Adrenal gland (tissue), 9 donors: ENCODE measurements at regions not wholly inside any gene's neighbourhood (a gene's known extent, or its start where the extent isn't known, plus 50 kb on each side); places are given as distances from the start of the nearest gene placed in this dataset.

Experiments
- DNase-seq, 7 donors: peaks; one replicate each; pipeline ENCODE4 v3.0.0-alpha.2; 2019 to 2020
- H3K27ac ChIP-seq, 5 donors: fragments of 200-600 bp; sonication (generic) in 4 of 5; 1 replicate in 3 of 5; 2 replicates in 2 of 5; pipeline versions ENCODE4 v1.5.1 to v1.8.0; 2016 to 2020; ENCODE audit warnings: mild to moderate bottlenecking in 1 of 5
- H3K27me3 ChIP-seq: fragments of 200-600 bp; 2 replicates; pipeline ENCODE4 v1.8.0; 2021
- H3K36me3 ChIP-seq, 2 donors: fragments of 200-600 bp; replicated peaks in 1 of 2; 1 replicate in 1 of 2; 2 replicates in 1 of 2; pipeline versions ENCODE4 v1.5.1 to v1.8.0; 2018 to 2022
- H3K4me1 ChIP-seq, 2 donors: fragments of 200-600 bp; replicated peaks in 1 of 2; 1 replicate in 1 of 2; 2 replicates in 1 of 2; pipeline versions ENCODE4 v1.5.1 to v1.8.0; 2018 to 2021
- H3K4me3 ChIP-seq, 4 donors: fragments of 200-600 bp; sonication (generic) in 3 of 4; one replicate each; pipeline ENCODE4 v1.5.1; 2016 to 2018
- H3K9me3 ChIP-seq, 3 donors: fragments of 200-600 bp; sonication (generic) in 1 of 3; replicated peaks in 1 of 3; 1 replicate in 2 of 3; 2 replicates in 1 of 3; pipeline versions ENCODE4 v1.5.1 to v1.8.0; 2016 to 2021
- POLR2A ChIP-seq, 2 donors: fragments of 450-650 bp; IDR thresholded peaks; one replicate each; pipeline ENCODE4 v1.6.1; 2017; ENCODE audit warnings: antibody characterized with exemption in 2 of 2, mild to moderate bottlenecking in 2 of 2, moderate library complexity in 1 of 2
- WGBS, 4 donors: extraction: QIAGEN DNeasy Blood & Tissue Kit in 2 of 4; methylation state at CpG; one replicate each; pipeline versions ENCODE4 v1.1.5 to v1.1.7; 2013 to 2017; 5-methylcytosine and 5-hydroxymethylcytosine counted together
- intact Hi-C, 2 donors: fragments of 100-400 bp; cut with DNase I; formaldehyde crosslinking; loops; one replicate each; pipeline versions ENCODE4 v1.14.1 to v1.15.0; 2022 to 2023
- TF ChIP-seq, protein P1 (sequence below), 6 experiments: fragments of 450-650 bp in 4 of 6; fragments of 200-600 bp in 2 of 6; sonication (generic) in 1 of 6; IDR thresholded peaks; 1 replicate in 5 of 6; 2 replicates in 1 of 6; pipeline versions ENCODE4 v1.5.1 to v1.8.0; 2016 to 2021; ENCODE audit warnings: antibody characterized with exemption in 6 of 6, mild to moderate bottlenecking in 2 of 6, moderate library complexity in 1 of 6
- donor health status: healthy with polysubstance abuse.
- donor health status: Bipolar disorder and iron deficiency.
- donor health status: DM: yes; HTN: yes; CAD: no.
- donor health status: DM: no; HTN: no; CAD: no.
- donor health status: DM: no; HTN: no; CAD: no.

GRCh38 chr6:144649085-144649484, 363.9 kb downstream of the UTRN start:
- no peaks in the 10 kb centered on the region for H3K27me3 ChIP-seq
- WGBS, 4 donors = 87 to 98% (median 95%) methylated on average over 2 of the region's 2 CpGs
- no peak overlapping the region for H3K27ac ChIP-seq
- H3K4me1 ChIP-seq = peaks cover 7 to 22% of the 10 kb centered on the region in 2 donors
- H3K9me3 ChIP-seq = no peaks in the 10 kb centered on the region
- TF ChIP-seq POLR2A (IDR thresholded peaks at IDR 0.05) = no peak
- TF ChIP-seq, protein P1, sequence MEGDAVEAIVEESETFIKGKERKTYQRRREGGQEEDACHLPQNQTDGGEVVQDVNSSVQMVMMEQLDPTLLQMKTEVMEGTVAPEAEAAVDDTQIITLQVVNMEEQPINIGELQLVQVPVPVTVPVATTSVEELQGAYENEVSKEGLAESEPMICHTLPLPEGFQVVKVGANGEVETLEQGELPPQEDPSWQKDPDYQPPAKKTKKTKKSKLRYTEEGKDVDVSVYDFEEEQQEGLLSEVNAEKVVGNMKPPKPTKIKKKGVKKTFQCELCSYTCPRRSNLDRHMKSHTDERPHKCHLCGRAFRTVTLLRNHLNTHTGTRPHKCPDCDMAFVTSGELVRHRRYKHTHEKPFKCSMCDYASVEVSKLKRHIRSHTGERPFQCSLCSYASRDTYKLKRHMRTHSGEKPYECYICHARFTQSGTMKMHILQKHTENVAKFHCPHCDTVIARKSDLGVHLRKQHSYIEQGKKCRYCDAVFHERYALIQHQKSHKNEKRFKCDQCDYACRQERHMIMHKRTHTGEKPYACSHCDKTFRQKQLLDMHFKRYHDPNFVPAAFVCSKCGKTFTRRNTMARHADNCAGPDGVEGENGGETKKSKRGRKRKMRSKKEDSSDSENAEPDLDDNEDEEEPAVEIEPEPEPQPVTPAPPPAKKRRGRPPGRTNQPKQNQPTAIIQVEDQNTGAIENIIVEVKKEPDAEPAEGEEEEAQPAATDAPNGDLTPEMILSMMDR (IDR thresholded peaks at IDR 0.05) = no peak
- intact Hi-C loops = no loop called here
- no peaks in the 10 kb centered on the region for H3K36me3 ChIP-seq
- H3K4me3 ChIP-seq = no peak overlapping the region
- DNase-seq = no peak

DNA sequence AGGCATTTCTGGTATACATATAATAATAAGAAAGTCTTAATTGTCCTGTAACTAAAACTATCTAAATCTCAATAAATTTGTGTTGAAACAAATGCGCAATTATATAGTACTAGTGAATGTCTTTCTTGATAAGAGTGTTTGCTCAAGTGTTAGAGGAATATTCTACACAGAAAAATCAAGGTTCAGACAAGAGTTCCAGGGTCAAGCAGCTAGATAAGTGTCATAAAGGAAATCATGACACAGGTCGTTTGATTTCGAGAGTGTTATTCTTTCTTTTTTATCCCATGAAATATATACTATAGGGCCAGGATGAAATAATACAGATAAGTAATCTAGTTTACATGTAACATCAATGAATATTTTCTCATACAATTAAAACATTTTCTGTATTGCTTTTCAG, 366.1 kb downstream of the UTRN start:
- no peaks in the 10 kb centered on the region for H3K9me3 ChIP-seq
- no peak overlapping the region for H3K27ac ChIP-seq
- no peak for DNase-seq
- H3K4me3 ChIP-seq = no peak overlapping the region
- H3K36me3 ChIP-seq = no peaks in the 10 kb centered on the region
- 60 to 75% (median 71%) methylated on average over 3 of the region's 3 CpGs for WGBS, 4 donors
- H3K4me1 ChIP-seq = peaks cover 7 to 22% of the 10 kb centered on the region in 2 donors
- intact Hi-C loops = no loop called here
- H3K27me3 ChIP-seq = no peaks in the 10 kb centered on the region
- TF ChIP-seq, protein P1 (IDR thresholded peaks at IDR 0.05) = no peak
- TF ChIP-seq POLR2A (IDR thresholded peaks at IDR 0.05) = no peak

DNA sequence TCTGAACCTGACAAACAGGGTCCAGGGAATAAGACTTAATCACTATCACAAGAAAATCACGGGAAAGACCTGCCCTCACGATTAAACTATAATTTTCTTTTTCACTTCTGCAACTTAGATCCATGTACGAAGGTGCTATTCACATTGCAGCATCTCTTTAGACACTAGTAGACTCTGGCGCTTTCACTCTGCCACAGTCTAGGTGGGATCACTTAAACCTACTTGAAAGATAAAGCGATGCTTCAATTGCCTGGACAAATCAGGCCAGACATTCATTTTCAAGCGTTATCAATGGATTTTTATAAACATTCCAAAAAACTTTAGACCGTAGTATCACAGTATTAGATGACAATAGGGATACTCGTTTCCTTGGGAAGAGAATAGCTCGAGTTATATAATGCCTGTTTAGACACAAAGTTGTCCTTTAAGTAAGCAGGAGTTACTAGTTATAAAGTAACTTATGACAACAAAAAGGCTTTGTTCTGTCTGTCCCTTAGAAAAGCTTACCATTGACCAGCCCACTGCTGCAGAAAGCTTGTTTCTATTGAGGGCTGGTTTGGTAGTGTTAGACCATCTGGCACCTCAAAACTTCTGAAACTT, 367.3 kb downstream of the UTRN start:
- intact Hi-C loops = no loop called here
- TF ChIP-seq, protein P1 (IDR thresholded peaks at IDR 0.05) = no peak
- TF ChIP-seq POLR2A (IDR thresholded peaks at IDR 0.05) = no peak
- 87 to 97% (median 96%) methylated on average over 9 of the region's 9 CpGs for WGBS, 4 donors
- H3K4me3 ChIP-seq = no peak overlapping the region
- no peaks in the 10 kb centered on the region for H3K9me3 ChIP-seq
- H3K4me1 ChIP-seq = peaks cover 7 to 14% of the 10 kb centered on the region in 2 donors
- H3K36me3 ChIP-seq = no peaks in the 10 kb centered on the region
- no peak for DNase-seq
- no peak overlapping the region for H3K27ac ChIP-seq
- no peaks in the 10 kb centered on the region for H3K27me3 ChIP-seq

DNA sequence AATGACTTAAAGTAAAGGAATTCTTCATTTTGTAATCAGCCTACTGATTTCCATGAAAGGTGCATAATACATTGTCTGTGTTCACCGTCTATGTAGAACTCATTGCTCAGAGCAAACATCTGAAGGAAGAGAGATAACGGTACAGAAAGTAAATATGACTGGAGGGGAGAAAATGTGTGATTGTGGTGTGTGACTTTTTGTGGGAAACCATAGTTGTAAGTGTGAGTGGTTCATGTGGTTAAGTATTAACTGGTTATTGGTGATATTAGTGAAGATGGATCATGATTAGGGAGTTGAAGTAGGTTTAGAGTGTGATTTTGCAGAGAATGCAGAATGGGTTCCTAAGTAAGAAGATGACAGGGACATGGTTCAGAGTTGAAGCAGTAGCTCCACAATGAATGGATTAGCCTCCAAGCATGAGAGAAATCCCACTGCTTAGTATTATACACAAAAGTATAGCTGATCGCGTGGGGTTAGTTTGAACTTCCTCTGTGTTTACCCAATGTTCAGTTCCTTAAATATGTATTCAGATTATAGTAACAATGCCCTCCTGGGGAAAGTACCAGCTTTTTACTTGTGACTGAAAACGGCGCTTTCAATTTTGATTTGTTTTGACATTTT, 368.9 kb downstream of the UTRN start:
- Histone ChIP-seq H3K4me3 (no peak overlapping the region), H3K27me3 (no peaks in the 10 kb centered on the region), H3K27ac (no peak overlapping the region), H3K36me3 (no peaks in the 10 kb centered on the region), H3K9me3 (no peaks in the 10 kb centered on the region), H3K4me1 (peaks cover 0 to 5% of the 10 kb centered on the region in 2 donors)
- intact Hi-C loops = no loop called here
- no peak for DNase-seq
- WGBS, 4 donors = 77 to 88% (median 79%) methylated on average over 6 of the region's 6 CpGs
- TF ChIP-seq, protein P1 (IDR thresholded peaks at IDR 0.05) = no peak
- no peak for TF ChIP-seq POLR2A (IDR thresholded peaks at IDR 0.05)
